GM21526 (cell line): ENCODE measurements at regions not wholly inside any gene's neighbourhood (a gene's known extent, or its start where the extent isn't known, plus 50 kb on each side); places are given as distances from the start of the nearest gene placed in this dataset.
A peak's percentile ranks its signal among the peaks of the same experiment; 100 is the strongest.

Experiments used
- ATAC-seq: cut with Tn5 transposase; IDR thresholded peaks from one replicate; pipeline ENCODE4 v1.9.1; 2021; ENCODE audit warnings: moderate library complexity; ENCODE audit not compliant: unreplicated experiment, low FRiP score

DNA sequence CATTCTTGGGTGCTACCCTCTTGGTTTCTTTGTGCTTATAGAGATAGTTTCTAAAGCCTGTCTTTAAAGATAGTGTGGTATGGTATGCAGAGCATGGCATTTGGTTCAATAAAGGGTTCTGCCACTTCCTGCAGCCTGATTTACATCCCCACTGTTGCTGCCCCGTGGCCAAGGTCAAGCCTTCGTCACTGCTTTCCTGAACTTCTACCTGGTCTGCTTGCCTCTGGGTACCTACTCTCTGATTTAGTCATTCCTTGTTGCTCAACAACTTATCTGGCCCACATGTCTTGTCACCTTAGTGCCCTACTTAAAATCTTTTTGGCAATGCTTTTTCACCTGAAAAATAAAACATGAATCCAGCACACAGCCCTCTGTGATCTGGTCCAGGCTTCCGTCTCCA, 352.9 kb downstream of the LPIN1 start:
- no peak for ATAC-seq

DNA sequence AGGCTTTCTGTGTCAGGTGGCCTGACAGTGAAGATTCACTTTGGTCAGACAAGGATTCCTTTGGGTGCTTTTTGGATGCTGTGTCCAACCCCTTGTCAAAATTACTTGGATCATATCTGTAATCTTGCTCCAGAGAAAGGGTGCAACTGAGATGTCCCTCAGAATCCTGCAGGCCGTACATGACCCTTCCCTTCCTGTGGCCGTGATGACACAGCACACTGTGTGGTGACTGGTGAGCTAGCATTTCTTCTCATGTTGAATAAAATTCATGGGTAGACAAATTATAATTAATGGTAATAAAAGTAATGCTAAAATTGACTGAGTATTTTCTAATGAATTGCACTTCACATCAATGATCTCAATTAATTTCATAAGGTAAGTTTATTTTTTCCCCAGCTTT, 356.2 kb downstream of the LPIN1 start:
- ATAC-seq, result no peak

DNA sequence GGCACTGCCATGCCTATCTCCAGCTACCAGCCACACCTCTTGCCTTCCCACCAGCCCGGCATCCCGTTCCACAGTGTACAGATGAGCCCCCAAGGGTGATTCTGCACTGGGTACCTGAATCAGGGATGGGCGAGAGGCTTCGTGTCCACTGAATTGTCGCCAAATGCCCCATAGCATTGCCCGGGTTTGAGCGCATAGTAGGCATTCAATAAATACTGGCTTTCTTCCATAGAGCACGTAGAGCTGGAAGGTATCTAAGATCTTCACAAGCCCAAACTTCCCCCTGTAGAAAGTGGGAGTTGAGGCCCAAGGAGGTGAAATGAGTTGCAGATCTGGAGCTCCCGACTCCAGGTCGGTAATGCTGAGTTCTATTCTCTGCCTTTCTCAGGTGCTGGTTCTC, 358.7 kb downstream of the LPIN1 start:
- ATAC-seq, result no peak

DNA sequence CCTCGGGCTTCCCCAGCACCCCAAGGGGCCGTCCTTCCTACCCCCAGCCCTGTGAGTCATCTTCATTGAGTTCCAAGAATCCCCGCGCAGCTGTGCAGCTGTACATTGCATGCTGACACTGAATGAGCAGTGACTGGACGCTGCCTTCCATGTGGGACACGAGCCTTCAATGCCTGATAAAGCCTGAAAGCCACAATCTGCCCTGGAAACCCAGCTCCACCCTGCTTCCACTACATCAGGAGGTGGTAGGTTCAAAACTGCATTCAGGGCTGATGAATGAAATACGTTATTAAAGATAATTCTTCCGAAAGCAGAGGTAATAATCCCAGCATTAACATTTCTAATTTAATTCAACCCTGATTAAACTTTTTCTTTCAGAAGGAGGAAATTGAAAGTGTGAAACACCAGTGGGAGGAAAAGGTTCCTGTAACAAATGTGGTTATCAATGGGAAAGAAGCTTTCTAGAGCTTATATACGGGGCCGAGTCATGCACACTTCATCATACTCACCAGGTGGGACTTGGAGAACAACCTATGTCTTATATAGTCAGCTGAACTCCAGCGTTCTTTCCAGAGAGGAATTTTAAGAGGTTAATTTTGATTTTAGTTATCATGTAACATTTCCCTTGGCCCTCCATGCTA, 360.1 kb downstream of the LPIN1 start:
- ATAC-seq, result no peak

DNA sequence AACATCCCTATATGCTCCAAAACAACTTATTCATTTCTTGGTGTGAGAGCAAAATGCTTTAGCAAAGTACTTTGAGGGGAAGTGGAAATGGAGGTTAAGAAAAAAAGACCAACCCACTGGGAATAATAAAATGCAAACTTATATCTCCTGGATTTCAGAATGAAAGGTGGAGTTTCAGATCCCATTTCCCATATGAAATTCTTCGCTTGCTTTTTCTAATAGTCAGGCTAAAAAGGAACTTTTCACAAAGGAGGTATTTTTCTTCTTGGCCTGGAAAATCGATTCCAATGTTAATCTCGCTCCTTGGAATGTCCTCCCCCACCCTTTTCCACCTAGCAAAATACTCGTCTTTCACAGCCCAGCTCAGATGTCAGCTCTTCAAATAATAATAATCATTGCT, 360.9 kb downstream of the LPIN1 start:
- no peak for ATAC-seq

DNA sequence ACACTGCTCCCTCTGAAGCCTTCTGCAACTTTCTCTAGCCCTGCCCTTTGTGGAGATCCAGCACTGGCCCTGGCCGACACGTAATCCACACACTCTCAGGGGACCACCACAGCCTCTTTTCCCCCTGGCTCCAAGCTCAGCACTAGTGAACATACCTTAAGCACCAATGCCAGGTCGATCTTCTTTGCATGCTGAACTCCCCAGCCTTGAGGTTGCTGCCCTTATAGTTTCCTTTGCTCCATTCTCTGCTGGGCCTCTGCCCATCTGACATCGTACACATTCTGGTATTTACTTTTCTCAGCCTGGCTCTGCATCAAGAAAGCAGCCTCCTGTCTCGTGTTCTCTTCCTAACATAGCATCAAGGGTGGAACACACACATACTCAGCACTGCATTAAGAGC, 361.5 kb downstream of the LPIN1 start:
- ATAC-seq, result no peak

DNA sequence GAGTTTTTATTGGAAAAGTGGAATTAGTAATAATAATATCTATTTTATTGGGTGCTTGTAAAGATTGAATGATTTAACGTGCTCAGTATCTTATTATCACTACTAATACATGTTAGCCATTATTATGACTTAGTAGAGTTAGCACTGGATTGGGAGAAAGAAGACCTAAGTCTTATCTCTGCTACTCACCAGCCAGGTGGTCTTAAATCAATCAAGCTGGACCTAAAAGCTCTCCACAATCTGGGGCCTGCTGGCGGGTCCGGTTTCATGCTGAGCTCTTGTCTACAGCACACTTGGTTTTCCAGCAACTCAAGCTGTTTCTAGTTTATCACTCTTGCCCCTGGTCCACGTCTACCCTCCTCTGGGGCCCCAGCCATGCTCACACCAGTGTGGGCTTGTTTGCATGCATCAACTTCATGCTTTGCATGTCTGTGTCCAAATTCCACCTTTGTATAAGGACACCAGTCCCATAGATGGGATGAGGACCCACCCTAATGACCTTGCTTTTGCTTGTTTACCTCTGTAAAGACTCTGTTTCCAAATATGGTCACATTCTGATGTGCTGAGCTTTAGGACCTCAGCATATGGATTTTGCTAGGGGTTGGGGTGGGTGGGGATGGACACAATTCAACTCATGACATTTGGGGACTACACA, 363.1 kb downstream of the LPIN1 start:
- ATAC-seq, result no peak

DNA sequence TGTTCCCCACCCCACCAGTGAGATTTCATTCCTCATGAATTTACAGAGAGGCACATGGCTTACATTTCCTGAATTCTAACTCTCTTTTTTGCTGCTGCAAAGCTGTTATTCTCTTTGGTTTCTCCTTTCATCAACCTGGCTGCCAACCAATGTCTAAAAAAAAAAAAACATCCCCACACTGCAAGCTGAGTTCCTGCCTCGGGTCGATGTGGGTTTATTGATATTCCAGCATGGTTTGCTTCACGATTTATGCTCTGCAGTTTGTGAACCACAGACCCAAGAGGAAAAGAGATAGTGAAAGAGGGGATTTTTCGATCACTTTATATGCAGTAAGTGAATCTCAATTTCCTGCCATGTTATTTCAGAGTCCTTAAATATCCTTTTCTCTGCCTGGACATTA, 363.6 kb downstream of the LPIN1 start:
- ATAC-seq, result no peak

DNA sequence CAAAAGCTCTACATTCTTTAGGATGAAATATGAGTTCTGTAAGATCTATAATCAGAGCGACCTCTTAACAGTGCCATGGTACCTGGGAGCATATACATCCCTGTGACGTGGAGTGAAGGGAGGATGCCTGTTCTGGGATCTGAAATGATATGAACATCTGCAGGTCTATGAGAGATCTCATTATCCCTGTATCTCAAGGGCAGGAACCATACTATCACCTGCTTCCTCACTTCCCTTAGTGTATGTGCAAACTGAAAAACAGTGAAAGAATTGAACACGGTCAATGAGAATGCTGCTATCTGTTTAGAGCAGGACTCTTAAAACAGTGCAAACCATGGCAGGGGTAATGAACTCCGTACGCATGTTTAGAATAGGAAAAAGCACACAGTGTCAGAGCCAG, 364.0 kb downstream of the LPIN1 start:
- ATAC-seq, result no peak

DNA sequence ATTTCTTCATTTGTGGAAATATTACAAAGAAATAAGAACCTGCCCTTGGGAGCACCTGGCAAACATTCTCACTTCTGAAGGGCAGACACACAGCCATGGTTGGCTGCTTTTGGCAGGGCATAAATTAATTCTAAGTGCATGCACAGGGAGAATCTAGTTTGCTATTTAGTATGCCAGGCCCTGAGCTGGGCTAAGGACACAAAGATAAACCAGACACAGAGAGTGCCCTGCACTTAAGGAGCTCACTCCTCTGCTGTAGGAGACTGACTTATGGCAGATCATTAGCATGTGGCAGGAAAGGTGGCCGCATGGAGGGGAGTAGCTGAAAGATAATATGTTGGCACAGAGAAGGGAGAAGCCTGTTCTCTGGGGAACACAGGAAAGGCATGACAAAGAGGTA, 367.0 kb downstream of the LPIN1 start:
- ATAC-seq, result no peak

DNA sequence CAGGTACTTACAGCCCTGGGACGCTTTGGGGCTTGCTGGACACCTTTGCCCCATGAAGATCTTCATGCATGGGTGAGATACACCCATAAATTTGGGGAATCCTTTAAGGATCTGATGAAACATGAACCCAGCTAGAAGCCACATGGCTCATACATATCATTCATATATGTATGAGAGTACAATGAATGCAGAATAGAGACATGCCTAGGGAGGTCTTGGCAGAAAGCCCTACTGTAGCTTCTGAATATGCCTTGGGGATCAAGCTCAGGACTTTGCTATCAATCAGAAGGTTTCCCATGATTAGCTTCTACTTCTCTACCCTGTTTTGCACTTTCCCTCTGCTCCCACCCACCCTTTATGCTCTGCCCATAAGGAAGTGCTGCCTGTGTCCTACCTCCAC, 368.4 kb downstream of the LPIN1 start:
- no peak for ATAC-seq

DNA sequence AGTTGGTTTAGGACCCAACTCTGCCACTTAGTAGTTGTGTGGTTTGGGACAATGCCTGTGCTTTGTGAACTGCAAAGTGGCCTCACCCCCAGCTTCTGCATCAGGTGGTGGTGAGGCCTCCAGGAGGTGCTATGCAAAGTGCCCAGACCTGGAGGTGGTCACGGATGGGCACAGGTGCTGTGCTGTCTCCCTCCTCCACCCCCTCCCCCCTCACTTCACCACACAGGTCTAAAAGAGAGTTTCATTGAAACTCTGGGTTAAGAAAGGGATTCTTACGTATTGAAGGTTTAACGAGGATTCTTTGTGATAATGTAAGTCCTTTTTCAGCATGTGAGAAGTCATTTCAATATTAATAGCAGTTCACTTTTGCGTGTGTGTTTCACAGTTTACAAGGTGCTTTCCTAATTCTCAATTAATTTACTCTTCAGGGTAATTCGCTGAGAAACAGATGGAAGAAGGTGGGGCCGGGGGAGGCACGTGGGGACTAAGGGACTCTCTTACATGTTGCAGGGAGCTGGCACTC, 369.9 kb downstream of the LPIN1 start:
- peak; percentile 66 for ATAC-seq

DNA sequence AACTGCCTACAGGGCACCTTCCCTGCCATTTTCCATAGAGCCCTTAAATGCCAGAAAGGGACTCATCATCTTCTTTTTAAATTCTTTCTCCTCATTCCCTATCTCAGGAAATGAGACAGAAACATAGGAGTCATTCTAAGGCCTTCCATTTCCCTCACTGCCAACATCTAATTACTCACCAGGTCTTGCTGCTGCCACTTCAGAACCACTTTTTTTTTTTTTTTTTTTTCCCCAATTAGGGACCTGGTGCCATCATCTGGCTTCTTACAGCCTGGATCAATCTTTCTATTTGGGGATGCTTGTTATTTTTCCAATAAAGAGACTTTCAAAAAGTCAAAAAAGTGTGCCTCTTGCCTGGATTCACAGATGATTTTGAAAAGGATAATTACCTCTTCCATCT, 373.4 kb downstream of the LPIN1 start:
- no peak for ATAC-seq

DNA sequence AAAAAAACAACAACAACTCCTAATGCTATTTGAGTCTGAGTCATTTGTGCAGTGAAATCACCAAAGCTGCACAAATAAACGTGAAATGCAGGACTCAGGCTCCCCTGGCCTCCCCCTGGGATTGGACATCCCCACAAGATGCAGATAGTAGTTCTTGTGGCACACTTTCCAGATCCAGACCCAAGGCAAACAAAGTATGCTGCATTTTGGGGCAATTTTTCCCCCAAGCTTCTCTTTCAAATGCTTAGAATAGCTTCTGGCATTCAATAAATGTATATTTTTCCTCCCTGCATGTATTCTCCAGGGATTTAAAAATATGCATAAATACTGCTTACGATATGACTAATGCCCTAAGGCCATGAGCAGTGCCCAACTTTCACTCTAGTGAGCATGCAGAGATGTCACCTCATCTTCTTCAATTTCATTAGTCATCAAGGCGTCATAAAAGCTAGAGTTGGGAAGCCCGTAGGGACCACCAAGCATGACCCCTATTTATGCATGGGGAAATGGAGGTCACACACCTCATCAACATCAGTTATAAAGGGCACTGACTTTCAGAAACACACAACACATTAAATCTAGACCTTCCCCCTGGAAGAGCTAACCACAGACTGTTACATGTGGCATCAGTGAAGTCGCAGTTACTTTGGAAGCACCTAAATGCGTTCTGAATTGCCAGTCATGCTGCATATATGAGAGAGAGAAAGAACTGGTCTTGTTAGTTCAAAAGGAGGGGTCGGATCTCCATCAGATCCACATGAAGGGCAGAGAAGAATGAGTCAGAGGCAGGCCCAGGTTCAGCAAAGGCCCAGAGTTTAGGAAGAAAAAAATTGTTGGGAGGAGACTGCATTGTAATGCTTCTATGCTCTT, 374.1 kb downstream of the LPIN1 start:
- no peak for ATAC-seq

DNA sequence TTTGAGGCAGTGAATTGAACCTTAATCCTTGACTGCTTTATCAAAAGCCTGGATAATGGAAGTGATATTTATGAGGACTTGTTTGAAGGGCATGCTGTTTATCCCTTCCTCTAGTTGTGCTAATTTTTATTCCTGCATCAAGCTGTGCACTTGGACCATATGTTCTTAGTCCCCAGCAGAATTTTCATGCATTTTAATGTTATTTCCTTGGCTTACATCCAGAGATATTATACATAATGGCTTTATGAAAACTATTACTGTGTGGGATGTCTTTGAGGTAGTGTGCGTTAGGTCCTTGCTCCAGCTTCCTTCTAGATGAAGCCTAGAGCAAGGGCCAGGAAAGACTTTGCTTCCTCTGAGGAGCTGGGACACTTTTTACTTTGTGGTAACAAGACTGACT, 378.4 kb downstream of the LPIN1 start:
- ATAC-seq, result no peak

DNA sequence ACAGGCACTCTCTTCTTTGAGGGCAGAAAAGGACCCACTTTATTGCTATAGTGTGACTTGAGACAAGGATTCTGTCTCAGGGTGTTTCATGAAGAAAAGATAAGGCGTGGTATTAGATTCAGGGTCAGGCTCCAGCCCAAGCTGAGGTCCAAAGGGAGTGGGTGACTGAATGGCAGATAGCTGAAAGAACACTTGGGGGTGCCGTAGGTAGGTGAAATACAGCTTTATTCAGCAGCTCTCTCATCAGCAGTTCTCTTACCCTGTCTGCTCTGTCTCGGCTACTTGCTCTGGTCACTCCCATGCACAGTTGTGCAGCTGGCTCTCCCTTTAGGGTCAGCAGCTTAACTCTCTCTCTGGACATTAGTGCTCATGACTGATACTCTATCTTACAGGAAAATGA, 379.9 kb downstream of the LPIN1 start:
- no peak for ATAC-seq

DNA sequence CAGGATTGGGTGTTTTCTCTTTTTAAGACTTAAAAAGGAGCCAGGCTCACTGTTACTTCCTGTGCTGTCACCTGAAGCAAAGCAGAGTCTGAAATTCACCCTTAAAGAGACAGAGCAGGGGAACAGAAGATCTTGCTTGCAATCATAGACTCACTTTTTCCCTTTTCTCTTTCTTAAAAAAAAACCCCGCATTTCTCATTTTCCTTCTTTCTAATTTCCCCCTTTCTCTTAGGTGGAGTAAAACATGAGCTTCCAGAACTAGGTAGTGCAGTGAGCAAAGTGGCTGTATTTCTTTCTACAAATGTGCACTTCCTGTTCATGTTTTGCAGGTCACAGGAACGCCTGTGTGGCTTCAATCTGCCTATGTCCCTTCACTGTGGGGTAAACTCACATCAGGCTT, 381.2 kb downstream of the LPIN1 start:
- no peak for ATAC-seq

DNA sequence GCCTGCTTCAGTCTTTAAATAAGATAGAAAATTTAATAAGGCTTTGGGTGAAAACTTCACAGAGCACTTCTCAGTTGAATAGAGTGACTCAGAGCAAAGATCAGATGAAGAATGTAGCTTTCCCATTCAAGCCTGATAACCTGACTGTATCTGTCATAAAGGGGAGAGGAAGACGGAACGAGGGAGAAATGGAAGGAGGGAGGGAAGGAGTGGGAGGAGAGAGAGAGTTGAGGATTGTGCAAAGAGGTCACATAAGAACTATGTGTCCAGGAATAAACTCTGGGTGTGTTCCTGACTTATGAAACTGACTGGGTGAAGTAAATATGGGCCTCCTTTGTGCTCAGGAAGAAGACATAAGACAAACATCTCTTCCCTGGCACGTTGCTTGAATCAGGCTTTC, 385.5 kb downstream of the LPIN1 start:
- no peak for ATAC-seq

DNA sequence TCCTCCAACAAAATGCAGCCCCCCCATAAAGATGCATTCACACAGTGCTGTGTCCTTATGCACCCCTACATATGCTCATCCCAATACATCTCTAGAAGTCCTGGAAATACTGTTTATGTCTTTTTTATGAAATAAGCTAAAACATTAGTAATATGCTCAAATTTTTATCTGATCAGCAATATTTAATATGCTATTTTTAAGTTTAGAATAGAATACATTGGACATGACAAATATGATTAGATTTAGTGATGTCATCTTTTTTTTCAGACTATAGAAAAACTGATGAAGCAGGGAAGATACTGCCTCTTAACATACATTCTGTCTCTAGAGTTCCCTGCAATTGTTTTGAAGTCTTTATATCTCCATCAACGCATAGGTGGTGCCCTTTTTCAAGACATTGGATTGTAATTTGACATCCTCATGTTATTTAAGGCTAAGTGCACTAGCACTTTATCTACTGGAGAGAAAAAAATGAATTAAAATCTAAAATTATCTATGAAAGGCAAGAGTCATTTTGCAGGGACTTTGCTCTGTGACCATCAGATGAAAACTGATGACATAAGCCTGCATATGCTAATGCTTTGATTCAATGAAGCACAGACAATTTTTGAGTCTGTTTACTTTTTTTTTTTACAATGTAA, 395.3 kb downstream of the LPIN1 start:
- no peak for ATAC-seq

DNA sequence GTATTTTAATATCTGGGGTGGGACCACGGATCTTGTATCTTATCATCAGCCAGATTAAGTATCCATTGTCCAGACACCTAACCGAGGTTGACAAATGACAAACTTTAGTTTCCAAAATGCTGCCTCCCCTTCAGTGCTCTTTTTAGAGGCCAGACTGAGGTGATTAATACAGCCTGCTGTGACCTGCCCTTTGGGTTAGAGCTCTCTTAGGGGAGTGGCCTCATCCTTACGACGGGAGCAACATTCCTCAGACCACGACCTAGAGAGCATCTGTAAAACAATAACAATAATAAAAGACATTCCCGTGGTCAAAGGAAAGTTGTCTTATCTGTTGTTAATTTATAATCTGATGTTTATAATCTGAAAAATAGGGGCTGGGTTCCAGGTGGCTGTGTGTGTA, 405.3 kb downstream of the LPIN1 start:
- ATAC-seq, result no peak

DNA sequence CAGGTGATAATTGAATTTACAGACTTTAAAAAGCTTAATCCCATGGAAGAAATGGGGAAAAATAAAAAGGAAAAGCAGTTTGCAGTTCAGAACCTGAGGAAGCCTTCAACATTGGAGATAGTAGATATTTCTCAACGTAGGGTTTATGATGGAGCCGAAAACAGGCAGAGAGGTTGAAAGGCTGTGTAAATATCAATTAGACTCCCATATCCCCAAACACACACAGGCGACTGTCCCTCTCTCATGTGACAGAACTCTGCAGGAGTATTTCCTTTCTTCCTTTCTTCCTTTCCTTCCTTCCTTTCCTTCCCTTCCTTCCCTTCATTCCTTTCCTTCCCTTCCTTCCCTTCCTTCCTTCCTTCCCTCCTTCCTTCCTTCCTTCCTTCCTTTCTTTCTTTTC, 406.5 kb downstream of the LPIN1 start:
- no peak for ATAC-seq
